IPS-20b (cell line): ENCODE measurements at regions not wholly inside any gene's neighbourhood (a gene's known extent, or its start where the extent isn't known, plus 50 kb on each side); places are given as distances from the start of the nearest gene placed in this dataset.
"Not testable (repeated sequence)": the region's sequence is repeated elsewhere in the genome, so short reads cannot be mapped to it uniquely, and the experiment has no call there.

ENCODE experiments used
- H3K27ac ChIP-seq: one replicate; pipeline ENCODE4 v1.5.1; 2013; ENCODE audit warnings: low read length
- H3K27me3 ChIP-seq: 2 replicates; pipeline ENCODE4 v1.6.1; 2013; ENCODE audit warnings: mild to moderate bottlenecking, low read length, inconsistent platforms; ENCODE audit not compliant: insufficient read depth
- H3K36me3 ChIP-seq: 2 replicates; pipeline ENCODE4 v1.6.1; 2013; ENCODE audit warnings: low read depth, mild to moderate bottlenecking, inconsistent platforms, low read length, moderate library complexity; ENCODE audit not compliant: insufficient read depth
- H3K4me1 ChIP-seq: 2 replicates; pipeline ENCODE4 v1.6.1; 2013; ENCODE audit warnings: mild to moderate bottlenecking, control low read depth, inconsistent platforms, low read length, moderate library complexity; ENCODE audit not compliant: insufficient read depth
- H3K4me3 ChIP-seq: 2 replicates; pipeline ENCODE4 v1.5.1; 2013; ENCODE audit warnings: mild to moderate bottlenecking, low read length, inconsistent platforms
- H3K9ac ChIP-seq: 2 replicates; pipeline ENCODE4 v1.6.1; 2013; ENCODE audit warnings: low read depth, mild to moderate bottlenecking, inconsistent platforms, low read length, moderate library complexity
- H3K9me3 ChIP-seq: 2 replicates; pipeline ENCODE4 v1.6.1; 2013; ENCODE audit warnings: mild to moderate bottlenecking, low read depth, low read length, inconsistent platforms; ENCODE audit not compliant: insufficient read depth

DNA sequence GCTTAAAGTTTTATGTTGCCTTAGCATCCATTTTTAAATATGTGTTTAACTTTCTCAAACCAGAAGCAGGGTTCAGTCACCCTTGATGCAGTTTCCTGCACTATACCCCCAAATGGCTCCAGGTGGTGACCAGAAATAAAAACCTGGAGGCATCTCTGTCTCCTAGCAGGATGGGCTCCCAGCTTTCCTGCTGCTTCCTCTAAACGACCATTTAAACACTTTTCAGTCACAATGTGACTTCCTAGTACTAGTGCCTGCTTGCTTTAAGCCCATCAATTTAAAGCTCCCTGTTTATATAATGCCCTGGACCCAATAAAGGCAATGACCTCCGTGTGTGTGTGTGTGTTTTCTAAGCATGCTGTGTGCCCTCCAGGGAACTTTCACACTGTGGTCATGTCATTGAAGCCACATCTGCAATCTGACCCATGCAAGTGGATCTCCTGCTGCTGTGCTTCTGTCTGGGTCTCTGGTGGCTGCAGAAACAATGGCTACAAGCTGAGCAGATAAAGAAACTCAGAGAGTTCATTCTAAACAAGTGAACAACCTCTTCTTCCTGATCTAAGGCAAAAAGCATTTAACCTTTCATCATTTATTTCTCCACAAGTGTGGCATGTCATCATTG is 175.3 kb downstream of the SPATA31A6 start:
- peak overlapping the region; percentile 13; the same call in 1 of the 2 replicates for H3K4me3 ChIP-seq
- peak overlapping the region; percentile 23; the same call in 1 of the 2 replicates for H3K9ac ChIP-seq
- not testable (repeated sequence) for H3K27me3 ChIP-seq, H3K9me3 ChIP-seq, H3K36me3 ChIP-seq, H3K27ac ChIP-seq
- peaks cover 16% of the 10 kb centered on the region for H3K4me1 ChIP-seq

DNA sequence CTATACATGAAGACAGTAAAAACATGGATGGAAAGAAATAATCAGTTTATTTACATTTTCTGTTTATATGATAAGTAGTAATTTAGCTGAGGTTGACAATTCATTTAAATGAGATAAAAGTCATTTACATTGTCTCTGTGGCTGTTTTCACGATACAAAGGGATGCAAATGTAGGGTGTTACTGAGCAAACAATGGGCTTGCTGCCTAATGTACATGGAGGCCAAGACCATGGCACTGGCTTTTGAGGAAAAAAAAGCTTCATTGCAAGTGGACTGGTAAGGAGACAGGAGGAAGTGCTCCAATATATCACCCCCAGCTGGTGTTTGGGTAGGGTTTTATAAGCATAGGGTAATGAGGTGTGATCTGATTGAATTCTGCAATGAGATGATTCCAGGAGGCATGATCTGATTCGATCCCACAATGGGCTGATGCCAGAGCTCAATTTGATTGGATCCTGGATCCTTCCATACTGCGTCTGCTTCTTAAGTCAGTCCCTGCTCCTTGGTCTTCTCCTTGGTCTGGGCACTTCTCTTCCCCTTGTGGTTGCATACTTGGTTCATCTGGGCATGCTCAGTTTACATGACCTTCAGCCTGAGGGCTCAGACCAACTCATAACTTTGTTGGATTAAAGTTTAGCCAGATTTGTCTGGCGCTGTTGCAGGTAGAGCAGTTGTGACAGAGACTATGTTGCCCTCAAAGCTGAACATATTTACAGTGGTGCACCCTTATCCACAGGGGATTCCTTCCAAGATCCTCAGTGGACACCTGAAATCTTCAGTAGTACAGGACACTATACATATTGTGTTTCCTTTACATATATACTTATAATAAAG is 181.2 kb downstream of the SPATA31A6 start:
- H3K9ac ChIP-seq, H3K27ac ChIP-seq: not testable (repeated sequence)

DNA sequence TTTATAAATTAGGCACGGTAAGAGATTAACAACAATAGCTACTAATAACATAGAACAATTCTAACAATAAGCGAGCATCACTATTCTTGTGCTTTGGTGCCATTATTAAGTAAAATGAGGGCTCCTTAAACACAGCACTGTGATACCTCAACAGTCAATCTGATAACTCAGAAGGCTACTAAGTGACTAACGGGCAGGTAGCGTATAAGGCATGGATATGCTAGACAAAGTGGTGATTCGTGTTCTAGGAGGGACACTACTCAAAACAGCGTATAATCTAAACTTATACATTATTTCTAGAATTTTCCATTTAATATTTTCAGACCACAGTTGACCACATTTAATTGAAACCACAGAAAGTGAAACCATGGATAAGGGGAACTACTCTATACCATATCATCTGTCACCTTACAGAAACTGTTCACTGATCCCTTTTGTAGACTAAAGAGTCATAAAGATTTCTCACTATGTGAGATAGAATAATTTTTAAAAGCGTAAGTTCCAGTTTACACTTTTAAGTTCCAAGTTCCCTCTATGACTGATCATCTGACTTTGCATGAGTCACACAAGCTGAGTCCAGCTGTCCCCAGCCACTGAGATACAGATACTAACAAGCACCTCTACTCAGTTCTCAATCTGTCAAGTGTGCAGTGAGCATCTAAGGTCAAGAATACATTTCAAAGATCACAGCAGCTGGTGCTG is 181.9 kb downstream of the SPATA31A6 start:
- H3K4me3 ChIP-seq, H3K36me3 ChIP-seq, H3K9ac ChIP-seq, H3K4me1 ChIP-seq, H3K27ac ChIP-seq, H3K27me3 ChIP-seq, H3K9me3 ChIP-seq: not testable (repeated sequence)

More for the DNA sequence above, 181.2 kb downstream of the SPATA31A6 start:
- H3K36me3 ChIP-seq, H3K9me3 ChIP-seq, H3K27me3 ChIP-seq, H3K4me1 ChIP-seq, H3K4me3 ChIP-seq: not testable (repeated sequence)

DNA sequence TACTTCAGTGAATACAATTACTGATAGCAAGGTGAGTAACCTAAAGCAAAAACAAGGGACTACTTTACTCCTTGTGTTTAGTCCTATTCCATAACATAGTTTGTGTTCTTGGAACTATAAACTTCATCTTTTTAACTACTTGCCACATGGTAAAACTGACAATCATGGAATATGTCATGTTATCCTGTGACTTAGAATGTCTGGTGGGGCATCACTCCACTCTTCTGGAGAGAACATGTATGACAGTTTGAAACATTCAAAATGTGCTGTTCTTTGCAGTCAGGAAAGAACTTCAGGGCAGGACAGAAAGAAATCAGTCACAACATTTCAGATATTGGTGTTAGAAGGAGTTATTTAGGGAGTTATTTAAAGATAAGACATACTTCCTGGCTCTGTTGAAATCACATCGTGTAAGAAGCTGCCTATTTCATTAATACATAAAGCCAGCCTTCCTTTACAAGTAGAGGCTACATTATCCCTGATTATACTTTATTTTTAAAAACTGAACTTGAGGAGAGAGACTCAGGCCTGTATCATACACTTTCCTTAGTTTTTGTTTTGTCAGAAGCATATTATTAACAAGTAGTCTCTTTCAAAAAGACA is 184.9 kb downstream of the SPATA31A6 start:
- not testable (repeated sequence) for H3K9ac ChIP-seq, H3K27ac ChIP-seq, H3K27me3 ChIP-seq, H3K4me3 ChIP-seq, H3K4me1 ChIP-seq, H3K9me3 ChIP-seq, H3K36me3 ChIP-seq

DNA sequence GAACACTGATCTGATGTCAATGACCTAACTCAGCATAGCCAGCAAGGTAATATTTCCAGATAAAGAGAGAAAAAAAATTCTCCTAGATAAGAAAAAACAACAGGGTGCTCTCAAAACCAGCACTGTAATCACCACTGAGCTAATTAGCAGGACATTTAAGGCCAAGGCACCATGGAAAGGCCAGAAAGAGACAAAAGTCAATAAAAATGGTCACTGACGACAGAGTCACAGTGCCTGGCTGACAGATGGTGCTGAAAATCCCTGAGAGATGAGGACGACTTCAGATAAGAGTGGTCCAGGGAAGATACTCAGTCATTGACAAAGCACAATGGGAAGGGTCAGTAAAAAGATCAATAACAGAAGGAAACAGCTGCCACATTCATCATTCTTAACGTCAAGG is 186.7 kb downstream of the SPATA31A6 start:
- not testable (repeated sequence) for H3K9me3 ChIP-seq, H3K36me3 ChIP-seq, H3K4me1 ChIP-seq, H3K27ac ChIP-seq, H3K27me3 ChIP-seq, H3K9ac ChIP-seq, H3K4me3 ChIP-seq

DNA sequence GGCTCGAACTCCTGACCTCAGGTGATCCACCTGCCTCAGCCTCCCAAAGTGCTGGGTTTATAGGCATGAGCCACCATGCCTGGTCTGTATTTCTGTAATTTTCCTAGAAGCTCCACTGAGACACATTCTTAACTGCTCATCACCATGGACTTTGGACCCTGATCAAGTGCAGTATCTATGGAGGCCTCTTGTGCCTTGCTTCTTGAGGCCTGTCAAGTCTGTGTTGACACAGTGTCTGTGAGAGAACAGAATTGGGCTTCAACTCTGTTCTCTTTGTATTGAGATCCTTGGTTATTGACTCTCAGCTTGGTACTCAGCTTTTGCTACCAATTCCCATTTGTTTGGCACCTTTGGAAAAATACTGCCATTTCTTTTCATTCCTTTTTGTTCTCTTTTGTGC is 188.0 kb downstream of the SPATA31A6 start:
- not testable (repeated sequence) for H3K4me1 ChIP-seq, H3K9ac ChIP-seq, H3K36me3 ChIP-seq, H3K4me3 ChIP-seq, H3K27ac ChIP-seq, H3K9me3 ChIP-seq, H3K27me3 ChIP-seq

DNA sequence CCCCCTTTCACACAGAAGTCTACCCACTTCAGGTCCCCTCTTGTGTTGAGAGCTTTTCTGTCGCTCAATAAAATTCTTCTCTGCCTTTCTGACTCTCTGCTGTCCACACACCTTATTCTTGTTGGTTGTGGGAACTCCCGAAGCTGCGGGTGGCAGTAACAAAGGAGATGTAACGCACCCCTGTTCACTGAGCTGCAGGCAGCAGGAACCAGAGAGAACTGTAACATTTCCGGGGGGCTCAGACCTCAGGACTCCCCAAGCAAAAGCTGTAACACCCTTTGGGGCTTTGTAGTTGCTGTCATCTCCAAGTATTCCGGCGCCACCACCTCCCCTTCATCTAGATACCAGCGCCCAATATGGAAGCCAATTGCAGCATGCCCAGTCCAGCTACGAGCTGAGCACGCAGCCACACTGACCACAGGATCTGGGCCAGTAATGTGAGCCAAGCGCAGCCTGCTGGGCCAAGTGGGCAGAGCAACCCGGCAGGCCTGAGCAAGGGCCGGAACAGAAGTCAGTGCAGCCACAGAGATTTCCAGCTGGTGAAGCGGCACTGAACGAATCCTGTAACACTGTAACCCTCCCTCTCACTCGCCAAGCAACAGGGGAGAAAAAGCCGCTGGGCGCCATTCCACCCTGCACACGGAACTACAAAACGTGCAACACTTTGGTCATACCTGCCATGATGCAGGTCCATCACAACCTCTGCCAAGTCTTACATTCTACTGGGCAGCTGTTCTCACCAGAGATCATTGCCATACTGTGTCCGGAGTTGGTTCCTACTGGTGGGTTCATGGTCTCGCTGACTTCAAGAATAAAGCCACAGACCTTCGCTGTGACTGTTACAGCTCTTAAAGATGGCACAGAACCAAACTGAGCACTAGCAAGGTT is 194.3 kb downstream of the SPATA31A6 start:
- H3K36me3 ChIP-seq, H3K9ac ChIP-seq, H3K4me1 ChIP-seq, H3K27ac ChIP-seq, H3K9me3 ChIP-seq, H3K4me3 ChIP-seq: not testable (repeated sequence)
- H3K27me3 ChIP-seq: peaks cover 21% of the 10 kb centered on the region

DNA sequence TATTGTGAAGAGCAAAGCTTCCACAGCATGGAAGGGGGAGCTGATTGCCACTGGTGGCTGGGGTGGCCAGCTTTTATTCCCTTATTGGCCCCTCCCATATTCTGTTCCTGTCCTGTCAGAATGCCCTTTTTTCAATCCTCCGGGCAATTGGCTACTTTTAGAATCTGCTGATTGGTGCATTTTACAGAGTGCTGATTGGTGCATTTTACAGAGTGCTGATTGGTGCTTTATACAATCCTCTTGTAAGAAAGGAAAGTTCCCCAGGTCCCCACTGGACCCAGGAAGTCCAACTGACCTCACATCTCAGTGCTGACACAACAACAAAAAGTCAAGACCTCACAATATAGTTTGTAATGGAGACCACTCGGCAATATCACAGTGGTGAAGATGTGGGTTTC is 195.0 kb downstream of the SPATA31A6 start:
- Histone ChIP-seq H3K9me3 (peaks cover 8% of the 10 kb centered on the region; the same call in 1 of the 2 replicates), H3K27me3 (peaks cover 21% of the 10 kb centered on the region), H3K4me1 (no peaks in the 10 kb centered on the region; the same call in 1 of the 2 replicates), H3K27ac (no peak overlapping the region), H3K4me3 (no peak overlapping the region), H3K9ac (no peak overlapping the region), H3K36me3 (no peaks in the 10 kb centered on the region)

DNA sequence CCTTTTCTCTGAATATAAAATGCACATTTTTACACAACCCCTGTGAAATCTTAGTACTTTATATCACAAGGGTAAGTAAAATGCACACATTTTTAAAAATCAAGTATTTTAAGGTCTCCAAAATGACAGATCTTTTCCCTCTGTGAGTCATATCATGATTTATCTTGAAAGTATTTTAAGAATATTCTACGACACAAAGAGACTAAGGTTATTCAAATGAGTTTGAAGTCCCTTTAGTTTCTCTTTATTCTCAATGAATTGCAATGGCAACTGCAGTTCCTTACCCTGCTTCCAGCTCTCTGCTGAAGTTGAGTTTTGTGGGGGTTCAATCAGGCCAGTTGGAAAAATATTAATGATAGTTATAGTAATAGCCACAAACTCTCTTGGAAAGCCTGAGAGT is 196.1 kb downstream of the SPATA31A6 start:
- not testable (repeated sequence) for H3K36me3 ChIP-seq, H3K4me3 ChIP-seq, H3K27ac ChIP-seq

DNA sequence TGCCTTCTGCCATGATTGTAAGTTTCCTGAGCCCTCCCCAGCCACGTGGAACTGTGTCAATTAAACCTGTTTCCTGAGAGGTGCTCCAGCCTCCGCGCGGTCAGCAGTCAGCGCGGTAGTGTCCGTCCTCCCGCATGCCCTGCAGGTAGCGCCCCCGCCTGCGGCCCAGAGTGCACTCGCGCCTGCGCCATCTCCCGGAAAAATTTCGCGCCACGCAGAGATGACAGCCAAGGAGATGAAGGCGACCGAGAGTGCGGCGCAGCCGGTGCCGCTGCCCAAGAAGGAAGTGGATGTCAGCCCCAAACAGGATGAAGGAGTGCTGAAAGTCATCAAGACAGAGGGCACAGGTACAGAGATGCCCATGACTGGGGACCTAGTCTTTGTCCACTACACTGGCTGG is 201.1 kb downstream of the SPATA31A6 start:
- H3K9me3 ChIP-seq, H3K9ac ChIP-seq: not testable (repeated sequence)

More for the DNA sequence above, 196.1 kb downstream of the SPATA31A6 start:
- peaks cover 21% of the 10 kb centered on the region for H3K27me3 ChIP-seq
- not testable (repeated sequence) for H3K4me1 ChIP-seq, H3K9me3 ChIP-seq, H3K9ac ChIP-seq

DNA sequence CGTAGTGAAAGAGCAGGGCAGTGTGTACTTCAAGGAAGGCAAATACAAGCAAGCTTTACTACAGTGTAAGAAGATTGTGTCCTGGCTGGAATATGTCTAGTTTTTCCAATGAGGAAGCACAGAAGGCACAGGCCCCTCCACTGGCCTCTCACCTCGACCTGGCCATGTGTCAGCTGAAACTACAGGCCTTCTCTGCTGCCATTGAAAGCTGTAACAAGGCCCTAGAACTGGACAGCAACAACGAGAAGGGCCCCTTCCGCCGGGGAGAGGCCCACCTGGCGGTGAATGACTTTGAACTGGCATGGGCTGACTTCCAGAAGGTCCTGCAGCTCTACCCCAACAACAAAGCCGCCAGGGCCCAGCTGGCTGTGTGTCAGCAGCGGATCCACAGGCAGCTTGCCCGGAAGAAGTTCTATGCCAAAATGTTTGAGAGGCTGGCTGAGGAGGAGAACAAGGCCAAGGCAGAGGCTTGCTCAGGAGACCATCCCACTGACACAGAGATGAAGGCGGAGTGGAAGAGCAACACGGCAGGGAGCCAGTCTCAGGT is 202.2 kb downstream of the SPATA31A6 start:
- not testable (repeated sequence) for H3K36me3 ChIP-seq, H3K27ac ChIP-seq

More for the DNA sequence above, 201.1 kb downstream of the SPATA31A6 start:
- H3K27me3 ChIP-seq, H3K4me3 ChIP-seq, H3K4me1 ChIP-seq, H3K27ac ChIP-seq, H3K36me3 ChIP-seq: not testable (repeated sequence)

More for the DNA sequence above, 202.2 kb downstream of the SPATA31A6 start:
- H3K27me3 ChIP-seq, H3K9ac ChIP-seq, H3K4me3 ChIP-seq, H3K4me1 ChIP-seq, H3K9me3 ChIP-seq: not testable (repeated sequence)
